ENCODE measurements at regions not wholly inside any gene's neighbourhood (a gene's known extent, or its start where the extent isn't known, plus 50 kb on each side); places are given as distances from the start of the nearest gene placed in this dataset.

DNA sequence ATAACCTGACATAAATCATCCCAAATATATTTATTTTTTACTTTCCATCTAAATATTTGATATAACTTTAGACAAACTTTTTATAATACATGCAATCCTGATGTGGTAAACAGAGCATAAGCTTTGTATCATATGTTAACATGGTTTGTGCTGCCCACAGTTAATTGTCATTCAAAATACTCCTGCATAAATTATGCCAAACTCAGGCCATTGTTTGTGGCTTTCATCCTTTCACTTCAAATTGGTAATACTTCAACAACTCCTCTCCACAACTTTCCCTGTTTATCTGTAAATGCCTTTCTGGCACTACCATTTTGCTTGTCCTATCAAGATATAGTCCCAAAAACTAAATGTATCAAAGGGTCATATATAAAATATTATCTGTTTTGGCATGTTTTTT lies 586.7 kb downstream of the HINT1 start:
- no peaks in the 10 kb centered on the region for H3F3A ChIP-seq (ENCODE audit: insufficient read depth)
- H3K4me1 ChIP-seq (ENCODE audit: insufficient read depth) = no peaks in the 10 kb centered on the region
- no peaks in the 10 kb centered on the region for H3K9me2 ChIP-seq (ENCODE audit: insufficient read depth)
- TF ChIP-seq EZH2phosphoT487 (IDR thresholded peaks at IDR 0.05; ENCODE audit: insufficient read depth, low read depth) (no peak), EZH2 (IDR thresholded peaks at IDR 0.05; ENCODE audit: insufficient read depth, poor library complexity, severe bottlenecking) (no peak)
- H2AFZ ChIP-seq = no peak overlapping the region
- no peak for DNase-seq
- in situ Hi-C loops (cut with MboI) = no loop called here
- H3K9me3 ChIP-seq (ENCODE audit: low read depth) = no peaks in the 10 kb centered on the region
- H3K27me3 ChIP-seq (replicated peaks; ENCODE audit: insufficient read depth) = no peaks in the 10 kb centered on the region
- no peak overlapping the region for H3K4me2 ChIP-seq (ENCODE audit: unreplicated experiment)
- no peaks in the 10 kb centered on the region for H3K36me3 ChIP-seq (ENCODE audit: low read depth)
- no peak overlapping the region for H3K4me3 ChIP-seq
- H4K20me1 ChIP-seq (ENCODE audit: insufficient read depth) = no peaks in the 10 kb centered on the region
- no peak overlapping the region for H3K27ac ChIP-seq
- no peak overlapping the region for H3K9ac ChIP-seq
- H3K79me2 ChIP-seq (ENCODE audit: insufficient read depth) = no peaks in the 10 kb centered on the region

DNA sequence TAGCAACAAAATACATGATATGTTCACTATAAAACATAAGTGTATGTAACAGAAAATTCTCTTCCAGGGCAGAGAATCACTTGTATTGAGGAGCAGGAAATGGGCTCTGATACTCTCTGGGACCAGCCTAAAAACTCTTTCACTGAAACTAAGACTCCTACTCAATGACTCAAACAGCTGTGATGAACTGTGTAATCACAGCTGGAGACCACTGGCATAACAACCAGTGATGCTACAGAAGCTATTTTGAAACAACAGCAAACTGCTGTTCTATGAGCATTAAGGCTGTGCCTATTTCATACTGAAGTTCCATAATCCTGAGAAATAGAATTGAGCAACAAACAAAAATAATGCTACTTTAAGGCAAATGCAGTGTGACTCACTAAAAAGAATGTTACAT lies 594.0 kb downstream of the HINT1 start:
- no peak overlapping the region for H3K4me2 ChIP-seq (ENCODE audit: unreplicated experiment)
- no peaks in the 10 kb centered on the region for H3K9me3 ChIP-seq (ENCODE audit: low read depth)
- TF ChIP-seq EZH2 (IDR thresholded peaks at IDR 0.05; ENCODE audit: insufficient read depth, poor library complexity, severe bottlenecking) (no peak), EZH2phosphoT487 (IDR thresholded peaks at IDR 0.05; ENCODE audit: insufficient read depth, low read depth) (no peak)

DNA sequence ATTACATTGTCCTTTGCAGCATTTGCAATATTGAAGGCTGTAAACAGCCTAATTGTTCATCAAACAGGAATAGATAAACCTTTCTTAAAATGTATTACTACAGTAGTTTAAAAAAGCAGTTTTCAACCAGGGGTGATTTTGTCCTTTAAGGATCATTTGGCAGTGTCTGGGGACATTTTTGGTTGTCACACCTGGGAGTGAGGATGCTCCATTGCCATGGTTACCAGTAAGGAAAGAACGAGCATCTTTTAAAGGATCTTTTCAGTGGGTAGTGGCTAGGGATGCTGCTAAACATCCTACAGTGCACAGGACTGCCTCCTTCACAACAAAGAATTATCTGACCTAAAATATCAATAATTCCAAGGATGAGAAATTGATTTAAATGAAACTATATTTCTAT lies 596.3 kb downstream of the HINT1 start:
- Histone ChIP-seq H3K4me1 (ENCODE audit: insufficient read depth) (no peaks in the 10 kb centered on the region), H3K27me3 (replicated peaks; ENCODE audit: insufficient read depth) (no peaks in the 10 kb centered on the region), H3K27ac (no peak overlapping the region), H3K4me2 (ENCODE audit: unreplicated experiment) (no peak overlapping the region), H4K20me1 (ENCODE audit: insufficient read depth) (no peaks in the 10 kb centered on the region), H3K36me3 (ENCODE audit: low read depth) (no peaks in the 10 kb centered on the region), H3K9ac (no peak overlapping the region), H3K79me2 (ENCODE audit: insufficient read depth) (no peaks in the 10 kb centered on the region), H2AFZ (no peak overlapping the region), H3K9me3 (ENCODE audit: low read depth) (no peaks in the 10 kb centered on the region), H3K9me2 (ENCODE audit: insufficient read depth) (no peaks in the 10 kb centered on the region), H3K4me3 (no peak overlapping the region), H3F3A (ENCODE audit: insufficient read depth) (no peaks in the 10 kb centered on the region)
- in situ Hi-C loops (cut with MboI) = no loop called here
- 3 to 20% methylated on average over 1 of the region's 1 CpG for WGBS, 2 experiments (ENCODE audit: low coverage in 1 of 2, low lambda C conversion rate in 2 of 2, missing lambda C conversion rate in 2 of 2)
- no peak for DNase-seq
- TF ChIP-seq EZH2 (IDR thresholded peaks at IDR 0.05; ENCODE audit: insufficient read depth, poor library complexity, severe bottlenecking) (no peak), EZH2phosphoT487 (IDR thresholded peaks at IDR 0.05; ENCODE audit: insufficient read depth, low read depth) (no peak)

More for the DNA sequence above, 594.0 kb downstream of the HINT1 start:
- H3K9me2 ChIP-seq (ENCODE audit: insufficient read depth) = no peaks in the 10 kb centered on the region
- in situ Hi-C loops (cut with MboI) = no loop called here
- DNase-seq = no peak
- no peaks in the 10 kb centered on the region for H4K20me1 ChIP-seq (ENCODE audit: insufficient read depth)
- no peak overlapping the region for H3K9ac ChIP-seq
- H3K36me3 ChIP-seq (ENCODE audit: low read depth) = no peaks in the 10 kb centered on the region
- no peak overlapping the region for H3K4me3 ChIP-seq
- no peaks in the 10 kb centered on the region for H3K4me1 ChIP-seq (ENCODE audit: insufficient read depth)
- no peaks in the 10 kb centered on the region for H3F3A ChIP-seq (ENCODE audit: insufficient read depth)
- H3K27me3 ChIP-seq (replicated peaks; ENCODE audit: insufficient read depth) = no peaks in the 10 kb centered on the region
- no peak overlapping the region for H2AFZ ChIP-seq
- no peaks in the 10 kb centered on the region for H3K79me2 ChIP-seq (ENCODE audit: insufficient read depth)
- H3K27ac ChIP-seq = no peak overlapping the region

DNA sequence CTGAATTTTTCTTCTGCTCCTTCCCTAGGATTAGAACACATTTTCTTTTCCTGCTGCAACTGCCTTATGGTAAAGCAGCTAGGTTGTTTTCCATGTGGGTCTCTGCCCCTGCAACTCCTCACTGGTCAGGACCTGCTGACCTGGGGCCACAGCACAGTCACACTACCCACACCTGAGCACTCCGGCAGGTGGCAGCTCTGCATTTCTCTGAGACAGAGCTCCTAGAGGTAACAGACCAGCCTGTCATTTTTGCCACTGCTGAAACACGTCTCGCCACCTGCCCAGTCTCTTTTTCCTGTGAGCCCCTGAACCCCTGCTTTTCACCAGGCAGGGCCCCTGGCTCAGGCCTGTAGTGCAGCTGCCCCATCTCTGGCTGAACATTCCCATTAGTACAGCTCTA lies 609.6 kb downstream of the HINT1 start:
- no peaks in the 10 kb centered on the region for H3F3A ChIP-seq (ENCODE audit: insufficient read depth)
- H3K36me3 ChIP-seq (ENCODE audit: low read depth) = no peaks in the 10 kb centered on the region
- no peak for DNase-seq
- no peak overlapping the region for H3K9ac ChIP-seq
- H2AFZ ChIP-seq = no peak overlapping the region
- in situ Hi-C loops (cut with MboI) = no loop called here
- H3K4me2 ChIP-seq (ENCODE audit: unreplicated experiment) = no peak overlapping the region
- H3K9me3 ChIP-seq (ENCODE audit: low read depth) = no peaks in the 10 kb centered on the region
- WGBS, 2 experiments (ENCODE audit: low coverage in 1 of 2, low lambda C conversion rate in 2 of 2, missing lambda C conversion rate in 2 of 2) = 31 to 49% methylated on average over 3 of the region's 3 CpGs
- no peaks in the 10 kb centered on the region for H3K27me3 ChIP-seq (replicated peaks; ENCODE audit: insufficient read depth)
- H3K4me3 ChIP-seq = no peak overlapping the region
- H4K20me1 ChIP-seq (ENCODE audit: insufficient read depth) = no peaks in the 10 kb centered on the region
- H3K4me1 ChIP-seq (ENCODE audit: insufficient read depth) = no peaks in the 10 kb centered on the region
- H3K9me2 ChIP-seq (ENCODE audit: insufficient read depth) = no peaks in the 10 kb centered on the region
- H3K79me2 ChIP-seq (ENCODE audit: insufficient read depth) = no peaks in the 10 kb centered on the region
- TF ChIP-seq EZH2 (IDR thresholded peaks at IDR 0.05; ENCODE audit: insufficient read depth, poor library complexity, severe bottlenecking) (no peak), EZH2phosphoT487 (IDR thresholded peaks at IDR 0.05; ENCODE audit: insufficient read depth, low read depth) (no peak)
- no peak overlapping the region for H3K27ac ChIP-seq

DNA sequence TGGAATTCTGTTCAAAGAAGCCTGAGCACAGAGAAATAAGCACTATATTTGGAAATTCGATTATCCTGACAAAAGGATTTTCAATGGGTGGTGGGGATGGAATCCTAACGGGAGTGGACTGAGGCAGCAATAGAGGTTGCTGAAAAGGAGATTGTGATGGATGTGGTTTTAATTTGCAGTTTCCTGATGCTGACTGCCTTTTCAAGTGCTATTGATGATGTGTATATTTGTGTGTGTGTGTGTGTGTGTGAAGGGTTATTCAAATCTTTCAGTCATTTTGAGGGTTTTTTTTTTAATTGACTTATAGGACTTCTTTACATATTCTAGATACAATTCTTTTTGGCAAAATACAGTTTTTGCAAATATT lies 614.5 kb downstream of the HINT1 start:
- no peak overlapping the region for H2AFZ ChIP-seq
- H3K27me3 ChIP-seq (replicated peaks; ENCODE audit: insufficient read depth) = no peaks in the 10 kb centered on the region
- no peak for TF ChIP-seq EZH2phosphoT487 (IDR thresholded peaks at IDR 0.05; ENCODE audit: insufficient read depth, low read depth)
- no peak for TF ChIP-seq EZH2 (IDR thresholded peaks at IDR 0.05; ENCODE audit: insufficient read depth, poor library complexity, severe bottlenecking)
- H3K79me2 ChIP-seq (ENCODE audit: insufficient read depth) = no peaks in the 10 kb centered on the region
- in situ Hi-C loops (cut with MboI) = no loop called here
- 12 to 26% methylated on average over 2 of the region's 2 CpGs for WGBS, 2 experiments (ENCODE audit: low coverage in 1 of 2, low lambda C conversion rate in 2 of 2, missing lambda C conversion rate in 2 of 2)
- no peak overlapping the region for H3K4me3 ChIP-seq
- no peaks in the 10 kb centered on the region for H3F3A ChIP-seq (ENCODE audit: insufficient read depth)
- H3K36me3 ChIP-seq (ENCODE audit: low read depth) = no peaks in the 10 kb centered on the region
- no peaks in the 10 kb centered on the region for H3K9me3 ChIP-seq (ENCODE audit: low read depth)
- no peaks in the 10 kb centered on the region for H4K20me1 ChIP-seq (ENCODE audit: insufficient read depth)
- no peak overlapping the region for H3K4me2 ChIP-seq (ENCODE audit: unreplicated experiment)
- H3K9ac ChIP-seq = no peak overlapping the region
- no peak for DNase-seq
- H3K27ac ChIP-seq = no peak overlapping the region
- H3K4me1 ChIP-seq (ENCODE audit: insufficient read depth) = no peaks in the 10 kb centered on the region
- no peaks in the 10 kb centered on the region for H3K9me2 ChIP-seq (ENCODE audit: insufficient read depth)

Data from GM23248 (cell line).